SK-N-MC (cell line): ENCODE measurements at regions not wholly inside any gene's neighbourhood (a gene's known extent, or its start where the extent isn't known, plus 50 kb on each side); places are given as distances from the start of the nearest gene placed in this dataset.

Source experiments
- EZH2 ChIP-seq: fragments of 200-600 bp; sonication (generic); IDR thresholded peaks from one replicate; pipeline ENCODE4 v1.6.1; 2017; ENCODE audit warnings: antibody characterized with exemption
- FOXP2 ChIP-seq: optimal IDR thresholded peaks from 2 replicates; pipeline ENCODE3; 2011; ENCODE audit warnings: mild to moderate bottlenecking, moderate library complexity; ENCODE audit not compliant: insufficient read depth; ENCODE audit errors: extremely low read length, control extremely low read depth
- POLR2AphosphoS5 ChIP-seq: IDR thresholded peaks from 2 replicates; pipeline ENCODE4 v1.6.1; 2012; ENCODE audit warnings: mild to moderate bottlenecking, low read depth, low read length, borderline replicate concordance

DNA sequence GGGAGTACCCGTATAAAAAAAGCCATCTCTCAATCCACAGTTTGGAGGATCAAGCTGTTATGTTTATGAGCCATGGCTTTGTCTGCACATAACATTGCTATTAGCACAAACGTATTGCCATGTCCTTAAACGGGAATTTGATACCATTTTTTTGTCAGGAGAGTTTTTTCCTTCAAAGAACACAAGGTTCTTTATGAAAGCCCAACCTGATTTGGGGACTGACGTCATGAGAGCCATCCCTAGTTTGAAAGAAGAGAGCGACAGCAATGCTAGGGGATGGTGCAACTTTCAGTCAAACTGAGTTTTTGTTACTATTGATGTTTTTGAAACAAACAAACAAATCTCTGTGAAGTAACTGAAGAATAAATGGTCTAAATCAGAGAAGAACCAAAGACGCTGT lies 376.6 kb downstream of the EIPR1 start:
- TF ChIP-seq EZH2 (no peak), FOXP2 (no peak), POLR2AphosphoS5 (no peak)
